ENCODE measurements at regions not wholly inside any gene's neighbourhood (a gene's known extent, or its start where the extent isn't known, plus 50 kb on each side); places are given as distances from the start of the nearest gene placed in this dataset.

- DNase-seq (ENCODE audit: extremely low read depth, insufficient read length) = no peak
- no peak overlapping the region for H3K4me3 ChIP-seq (replicated peaks; ENCODE audit: low read depth, low read length)
- H3K36me3 ChIP-seq (ENCODE audit: control insufficient read depth, insufficient read depth, low read length) = no peaks in the 10 kb centered on the region
- H3K27me3 ChIP-seq (replicated peaks; ENCODE audit: control insufficient read depth, insufficient read depth, low read length) = no peaks in the 10 kb centered on the region
- TF ChIP-seq CTCF (IDR thresholded peaks at IDR 0.05; ENCODE audit: insufficient read depth, low read length, poor library complexity, severe bottlenecking) = no peak
Observed at GRCh38 chr2:64400733-64401528, 53.0 kb upstream of the LGALSL start.

GRCh38 chr2:64401529-64401880 is 52.5 kb upstream of the LGALSL start:
- H3K27me3 ChIP-seq (replicated peaks; ENCODE audit: control insufficient read depth, insufficient read depth, low read length) = no peaks in the 10 kb centered on the region
- DNase-seq (ENCODE audit: extremely low read depth, insufficient read length) = no peak
- no peak for TF ChIP-seq CTCF (IDR thresholded peaks at IDR 0.05; ENCODE audit: insufficient read depth, low read length, poor library complexity, severe bottlenecking)
- no peak overlapping the region for H3K4me3 ChIP-seq (replicated peaks; ENCODE audit: low read depth, low read length)
- no peaks in the 10 kb centered on the region for H3K36me3 ChIP-seq (ENCODE audit: control insufficient read depth, insufficient read depth, low read length)

GRCh38 chr2:64402876-64403275 is 51.1 kb upstream of the LGALSL start:
- Histone ChIP-seq H3K36me3 (ENCODE audit: control insufficient read depth, insufficient read depth, low read length) (no peaks in the 10 kb centered on the region), H3K4me3 (replicated peaks; ENCODE audit: low read depth, low read length) (no peak overlapping the region), H3K27me3 (replicated peaks; ENCODE audit: control insufficient read depth, insufficient read depth, low read length) (no peaks in the 10 kb centered on the region)
- DNase-seq (ENCODE audit: extremely low read depth, insufficient read length) = no peak
- no peak for TF ChIP-seq CTCF (IDR thresholded peaks at IDR 0.05; ENCODE audit: insufficient read depth, low read length, poor library complexity, severe bottlenecking)

GRCh38 chr2:64403426-64403825 is 50.5 kb upstream of the LGALSL start:
- TF ChIP-seq CTCF (IDR thresholded peaks at IDR 0.05; ENCODE audit: insufficient read depth, low read length, poor library complexity, severe bottlenecking) = no peak
- no peaks in the 10 kb centered on the region for H3K27me3 ChIP-seq (replicated peaks; ENCODE audit: control insufficient read depth, insufficient read depth, low read length)
- no peak for DNase-seq (ENCODE audit: extremely low read depth, insufficient read length)
- H3K4me3 ChIP-seq (replicated peaks; ENCODE audit: low read depth, low read length) = no peak overlapping the region
- H3K36me3 ChIP-seq (ENCODE audit: control insufficient read depth, insufficient read depth, low read length) = no peaks in the 10 kb centered on the region

- Histone ChIP-seq H3K27me3 (replicated peaks; ENCODE audit: control insufficient read depth, insufficient read depth, low read length) (no peaks in the 10 kb centered on the region), H3K36me3 (ENCODE audit: control insufficient read depth, insufficient read depth, low read length) (no peaks in the 10 kb centered on the region), H3K4me3 (replicated peaks; ENCODE audit: low read depth, low read length) (no peak overlapping the region)
- DNase-seq (ENCODE audit: extremely low read depth, insufficient read length) = no peak
- no peak for TF ChIP-seq CTCF (IDR thresholded peaks at IDR 0.05; ENCODE audit: insufficient read depth, low read length, poor library complexity, severe bottlenecking)
Observed at GRCh38 chr2:64404002-64404731, 49.8 kb upstream of the LGALSL start.

All from GM06990 (cell line).